IMR-90 (cell line): ENCODE measurements at regions not wholly inside any gene's neighbourhood (a gene's known extent, or its start where the extent isn't known, plus 50 kb on each side); places are given as distances from the start of the nearest gene placed in this dataset.

Experiments
- ATAC-seq: fragments of 200-7000 bp; cut with Tn5 transposase; 2 replicates; pipeline ENCODE4 v1.9.1; 2020; ENCODE audit warnings: low read depth, mild to moderate bottlenecking, moderate library complexity
- BruUV-seq: library from RNA; stranded (reverse); fragments of 400-500 nt; replicated peaks from 2 replicates; lab custom pipeline; 2021; lab: Mats Ljungman, UMichigan
- CTCF ChIA-PET: fragments of 300-600 bp; formaldehyde crosslinking; extraction: SDS; loops from one replicate; lab custom pipeline; 2021; ENCODE audit warnings: antibody characterized with exemption; lab: Yijun Ruan, JAX
- POLR2A ChIA-PET: fragments of 300-600 bp; sonication (Branson Sonifier 250); formaldehyde crosslinking; loops from one replicate; lab custom pipeline; 2022; ENCODE audit warnings: antibody characterized with exemption; ENCODE audit not compliant: unreplicated experiment; lab: Charles Lee
- DNase-seq: peaks from one replicate; pipeline ENCODE4 v3.0.0; 2013
- H2AFZ ChIP-seq: replicated peaks from 2 replicates; pipeline ENCODE3; 2013; ENCODE audit warnings: low read length, mild to moderate bottlenecking; ENCODE audit not compliant: poor library complexity
- H2AK5ac ChIP-seq: 2 replicates; pipeline ENCODE4 v1.6.1; 2013; ENCODE audit warnings: low read depth, low read length, inconsistent platforms
- H2AK9ac ChIP-seq: replicated peaks from 2 replicates; pipeline ENCODE3; 2013; ENCODE audit warnings: mild to moderate bottlenecking, low read depth, low read length, moderate library complexity; ENCODE audit not compliant: poor library complexity
- H2BK120ac ChIP-seq: 2 replicates; pipeline ENCODE4 v1.6.1; 2013; ENCODE audit warnings: low read depth, low read length, inconsistent platforms
- H2BK15ac ChIP-seq: 3 replicates; pipeline ENCODE4 v1.6.1; 2013; ENCODE audit warnings: low read depth, low read length, inconsistent platforms
- H2BK20ac ChIP-seq: 2 replicates; pipeline ENCODE4 v1.6.1; 2013; ENCODE audit warnings: low read depth, mild to moderate bottlenecking, inconsistent platforms, low read length, moderate library complexity
- H2BK5ac ChIP-seq: 2 replicates; pipeline ENCODE4 v1.6.1; 2013; ENCODE audit warnings: mild to moderate bottlenecking, low read depth, low read length, inconsistent platforms; ENCODE audit not compliant: poor library complexity, severe bottlenecking
- H3K14ac ChIP-seq: replicated peaks from 2 replicates; pipeline ENCODE4 v1.6.1; 2013; ENCODE audit warnings: low read depth, low read length, inconsistent platforms
- H3K18ac ChIP-seq: 2 replicates; pipeline ENCODE4 v1.6.1; 2013; ENCODE audit warnings: low read depth, low read length, control low read depth
- H3K23ac ChIP-seq: 2 replicates; pipeline ENCODE4 v1.6.1; 2013; ENCODE audit warnings: low read depth, low read length, inconsistent platforms
- H3K27ac ChIP-seq: 2 replicates; pipeline ENCODE4 v1.5.1; 2013; ENCODE audit warnings: mild to moderate bottlenecking, control low read depth, low read length; ENCODE audit not compliant: insufficient read depth
- H3K27me3 ChIP-seq: 2 replicates; pipeline ENCODE4 v1.6.1; 2013; ENCODE audit warnings: low read length; ENCODE audit not compliant: control insufficient read depth, insufficient read depth
- H3K36me3 ChIP-seq: 2 replicates; pipeline ENCODE4 v1.6.1; 2013; ENCODE audit warnings: low read length, mixed read lengths; ENCODE audit not compliant: control insufficient read depth, insufficient read depth
- H3K4ac ChIP-seq: 2 replicates; pipeline ENCODE4 v1.6.1; 2013; ENCODE audit warnings: low read depth, low read length, inconsistent platforms
- H3K4me1 ChIP-seq: 2 replicates; pipeline ENCODE4 v1.6.1; 2013; ENCODE audit warnings: low read length, mixed read lengths; ENCODE audit not compliant: control insufficient read depth, insufficient read depth
- H3K4me2 ChIP-seq: 2 replicates; pipeline ENCODE4 v1.6.1; 2013; ENCODE audit warnings: low read depth, mild to moderate bottlenecking, control low read depth, low read length, moderate library complexity
- H3K4me3 ChIP-seq: 2 replicates; pipeline ENCODE4 v1.5.1; 2013; ENCODE audit warnings: low read depth, mild to moderate bottlenecking, control low read depth, low read length, moderate library complexity; ENCODE audit not compliant: insufficient read depth
- H3K56ac ChIP-seq: 2 replicates; pipeline ENCODE4 v1.6.1; 2013; ENCODE audit warnings: low read length, inconsistent platforms; ENCODE audit not compliant: insufficient read depth; ENCODE audit errors: extremely low read depth
- H3K79me1 ChIP-seq, 2 experiments: 2 replicates each; pipeline ENCODE4 v1.6.1; 2013; ENCODE audit warnings: low read length in 2 of 2, inconsistent platforms in 1 of 2, low read depth in 1 of 2
- H3K9ac ChIP-seq: 2 replicates; pipeline ENCODE4 v1.6.1; 2013; ENCODE audit warnings: low read depth, low read length, control low read depth
- H3K9me1 ChIP-seq: 2 replicates; pipeline ENCODE4 v1.6.1; 2013; ENCODE audit warnings: low read length, inconsistent platforms; ENCODE audit not compliant: insufficient read depth
- H3K9me3 ChIP-seq: 2 replicates; pipeline ENCODE4 v1.6.1; 2013; ENCODE audit warnings: low read length; ENCODE audit not compliant: control insufficient read depth, insufficient read depth
- H4K20me1 ChIP-seq: 2 replicates; pipeline ENCODE4 v1.6.1; 2013; ENCODE audit warnings: low read length, inconsistent platforms; ENCODE audit not compliant: insufficient read depth
- H4K5ac ChIP-seq: 2 replicates; pipeline ENCODE4 v1.6.1; 2013; ENCODE audit warnings: mild to moderate bottlenecking, low read depth, low read length, control low read depth
- H4K8ac ChIP-seq, 2 experiments: 2 replicates each; pipeline ENCODE4 v1.6.1; 2013; ENCODE audit warnings: low read depth in 2 of 2, low read length in 2 of 2, control low read depth in 1 of 2, inconsistent platforms in 1 of 2
- H4K91ac ChIP-seq: 2 replicates; pipeline ENCODE4 v1.6.1; 2013; ENCODE audit warnings: low read depth, low read length, inconsistent platforms; ENCODE audit not compliant: insufficient read depth
- BHLHE40 ChIP-seq: fragments of 150-350 bp; IDR thresholded peaks from 2 replicates; pipeline ENCODE4 v1.6.1; 2016; ENCODE audit warnings: mild to moderate bottlenecking, low read depth, low read length
- CHD1 ChIP-seq: IDR thresholded peaks from 2 replicates; pipeline ENCODE4 v1.6.1; 2012; ENCODE audit warnings: low read depth, low read length, improper control_type of control experiment
- MXI1 ChIP-seq: IDR thresholded peaks from 2 replicates; pipeline ENCODE4 v1.6.1; 2012; ENCODE audit warnings: low read depth, mild to moderate bottlenecking, low read length, moderate library complexity, borderline replicate concordance
- POLR2A ChIP-seq: IDR thresholded peaks from 2 replicates; pipeline ENCODE4 v1.6.1; 2012; ENCODE audit warnings: mild to moderate bottlenecking, low read depth, low read length
- WGBS, 2 experiments: methylation state at CpG; one replicate each; pipeline versions ENCODE4 v1.1.5 to v1.1.7; 2013; ENCODE audit warnings: missing lambda C conversion rate in 2 of 2; ENCODE audit not compliant: insufficient read length in 1 of 2; ENCODE audit errors: extremely low coverage in 2 of 2; 5-methylcytosine and 5-hydroxymethylcytosine counted together
- dilution Hi-C: fragments of 300-500 bp; cut with HindIII; formaldehyde crosslinking; loops from one replicate; pipeline ENCODE4 v1.14.3; 2018; ENCODE audit warnings: low sequenced_read_pairs; ENCODE audit not compliant: unreplicated experiment
- in situ Hi-C: fragments of 300-500 bp; cut with MboI; formaldehyde crosslinking; loops from 3 replicates; pipeline ENCODE4 v1.14.3; 2019; ENCODE audit warnings: low sequenced_read_pairs, inconsistent platforms, mixed read lengths
- intact Hi-C: fragments of 100-400 bp; cut with micrococcal nuclease; formaldehyde crosslinking; loops from 2 replicates; pipeline ENCODE4 v1.10.0; 2022
- TF ChIP-seq, protein P1 (sequence below): conservative IDR thresholded peaks from 2 replicates; pipeline ENCODE4 v1.5.1; 2012; ENCODE audit warnings: mild to moderate bottlenecking, low read depth, low read length, improper control_type of control experiment

GRCh38 chr7:85510287-85510686 lies 323.4 kb upstream of the SEMA3D start:
- ATAC-seq (no peak), DNase-seq (no peak)
- Histone ChIP-seq H2BK15ac (no peak overlapping the region), H3K9me3 (no peaks in the 10 kb centered on the region), H3K27me3 (no peaks in the 10 kb centered on the region), H2BK20ac (no peak overlapping the region), H3K27ac (no peak overlapping the region), H3K23ac (no peak overlapping the region), H3K56ac (no peak overlapping the region), H4K20me1 (no peaks in the 10 kb centered on the region), H3K4ac (no peak overlapping the region; the same call in 1 of the 2 replicates), H2AK5ac (no peak overlapping the region), H3K14ac (no peak overlapping the region), H4K8ac (no peak overlapping the region), H2BK120ac (no peak overlapping the region), H4K91ac (no peak overlapping the region), H3K4me3 (no peak overlapping the region), H2AK9ac (no peak overlapping the region), H3K36me3 (no peaks in the 10 kb centered on the region), H2AFZ (no peak overlapping the region), H3K4me1 (peaks cover 7% of the 10 kb centered on the region), H3K18ac (no peak overlapping the region), H2BK5ac (no peak overlapping the region), H4K5ac (no peak overlapping the region), H3K9ac (no peak overlapping the region), H3K79me1 (no peaks in the 10 kb centered on the region), H3K4me2 (no peak overlapping the region), H3K9me1 (peaks cover 6% of the 10 kb centered on the region)
- CTCF ChIA-PET: no interaction called here
- dilution Hi-C loops: no loop called here
- BruUV-seq: no TSS peak
- WGBS, 2 experiments: no CpG with 5 or more reads among the region's 2 CpGs
- in situ Hi-C loops: no loop called here
- TF ChIP-seq, protein P1, sequence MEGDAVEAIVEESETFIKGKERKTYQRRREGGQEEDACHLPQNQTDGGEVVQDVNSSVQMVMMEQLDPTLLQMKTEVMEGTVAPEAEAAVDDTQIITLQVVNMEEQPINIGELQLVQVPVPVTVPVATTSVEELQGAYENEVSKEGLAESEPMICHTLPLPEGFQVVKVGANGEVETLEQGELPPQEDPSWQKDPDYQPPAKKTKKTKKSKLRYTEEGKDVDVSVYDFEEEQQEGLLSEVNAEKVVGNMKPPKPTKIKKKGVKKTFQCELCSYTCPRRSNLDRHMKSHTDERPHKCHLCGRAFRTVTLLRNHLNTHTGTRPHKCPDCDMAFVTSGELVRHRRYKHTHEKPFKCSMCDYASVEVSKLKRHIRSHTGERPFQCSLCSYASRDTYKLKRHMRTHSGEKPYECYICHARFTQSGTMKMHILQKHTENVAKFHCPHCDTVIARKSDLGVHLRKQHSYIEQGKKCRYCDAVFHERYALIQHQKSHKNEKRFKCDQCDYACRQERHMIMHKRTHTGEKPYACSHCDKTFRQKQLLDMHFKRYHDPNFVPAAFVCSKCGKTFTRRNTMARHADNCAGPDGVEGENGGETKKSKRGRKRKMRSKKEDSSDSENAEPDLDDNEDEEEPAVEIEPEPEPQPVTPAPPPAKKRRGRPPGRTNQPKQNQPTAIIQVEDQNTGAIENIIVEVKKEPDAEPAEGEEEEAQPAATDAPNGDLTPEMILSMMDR: no peak
- TF ChIP-seq CHD1: no peak
- TF ChIP-seq POLR2A: no peak
- no peak for TF ChIP-seq MXI1
- TF ChIP-seq BHLHE40: no peak
- intact Hi-C loops: no loop called here
- POLR2A ChIA-PET: no interaction called here
